ENCODE measurements at regions not wholly inside any gene's neighbourhood (a gene's known extent, or its start where the extent isn't known, plus 50 kb on each side); places are given as distances from the start of the nearest gene placed in this dataset.
A peak's percentile ranks its signal among the peaks of the same experiment; 100 is the strongest.
"Not testable (repeated sequence)": the region's sequence is repeated elsewhere in the genome, so short reads cannot be mapped to it uniquely, and the experiment has no call there.

GRCh38 chrX:76774912-76775311 is 347.4 kb downstream of the MAGEE1 start:
- not testable (repeated sequence) for DNase-seq (ENCODE audit: low spot score)

GRCh38 chrX:76796311-76796710 is 368.8 kb downstream of the MAGEE1 start:
- DNase-seq (ENCODE audit: low spot score): no peak

- DNase-seq (ENCODE audit: low spot score): no peak
These were observed 375.2 kb downstream of the MAGEE1 start for GRCh38 chrX:76802708-76803107.

- DNase-seq (ENCODE audit: low spot score): no peak
These were observed 388.2 kb downstream of the MAGEE1 start for GRCh38 chrX:76815754-76816153.

- DNase-seq (ENCODE audit: low spot score): not testable (repeated sequence)
These were observed 389.8 kb downstream of the MAGEE1 start for GRCh38 chrX:76817279-76817678.

- DNase-seq (ENCODE audit: low spot score): no peak
These were observed 393.8 kb downstream of the MAGEE1 start for GRCh38 chrX:76821276-76821675.

GRCh38 chrX:76827672-76828071 is 400.2 kb downstream of the MAGEE1 start:
- DNase-seq (ENCODE audit: low spot score): no peak

GRCh38 chrX:76840902-76841301 is 413.4 kb downstream of the MAGEE1 start:
- DNase-seq (ENCODE audit: low spot score): not testable (repeated sequence)

GRCh38 chrX:76850851-76851250 is 423.3 kb downstream of the MAGEE1 start:
- DNase-seq (ENCODE audit: low spot score): peak; percentile 3

GRCh38 chrX:76862509-76862908 is 435.0 kb downstream of the MAGEE1 start:
- DNase-seq (ENCODE audit: low spot score): no peak

- no peak for DNase-seq (ENCODE audit: low spot score)
These were observed 466.4 kb downstream of the MAGEE1 start for GRCh38 chrX:76893930-76894329.

GRCh38 chrX:76915836-76916235 is 488.3 kb downstream of the MAGEE1 start:
- DNase-seq (ENCODE audit: low spot score): no peak

GRCh38 chrX:76918033-76918432 is 490.5 kb downstream of the MAGEE1 start:
- no peak for DNase-seq (ENCODE audit: low spot score)

GRCh38 chrX:76919761-76920160 is 492.3 kb downstream of the MAGEE1 start:
- DNase-seq (ENCODE audit: low spot score): no peak

GRCh38 chrX:76920607-76921006 is 493.1 kb downstream of the MAGEE1 start:
- DNase-seq (ENCODE audit: low spot score): no peak

GRCh38 chrX:76921176-76921575 is 493.7 kb downstream of the MAGEE1 start:
- DNase-seq (ENCODE audit: low spot score): no peak

- no peak for DNase-seq (ENCODE audit: low spot score)
These were observed 494.6 kb downstream of the MAGEE1 start for GRCh38 chrX:76922100-76922499.

GRCh38 chrX:76924616-76925015 is 497.1 kb downstream of the MAGEE1 start:
- DNase-seq (ENCODE audit: low spot score): not testable (repeated sequence)

- no peak for DNase-seq (ENCODE audit: low spot score)
These were observed 504.0 kb downstream of the MAGEE1 start for GRCh38 chrX:76931518-76931917.

- no peak for DNase-seq (ENCODE audit: low spot score)
These were observed 489.7 kb upstream of the FGF16 start for GRCh38 chrX:76957485-76957884.

GRCh38 chrX:76971393-76972376 is 475.5 kb upstream of the FGF16 start:
- DNase-seq (ENCODE audit: low spot score): no peak

- DNase-seq (ENCODE audit: low spot score): no peak
These were observed 469.7 kb upstream of the FGF16 start for GRCh38 chrX:76977452-76977851.

GRCh38 chrX:76987381-76987780 is 459.8 kb upstream of the FGF16 start:
- DNase-seq (ENCODE audit: low spot score): no peak

- no peak for DNase-seq (ENCODE audit: low spot score)
These were observed 450.5 kb upstream of the FGF16 start for GRCh38 chrX:76996641-76997040.
